Superior temporal gyrus (tissue), 1 donor: ENCODE measurements at regions not wholly inside any gene's neighbourhood (a gene's known extent, or its start where the extent isn't known, plus 50 kb on each side); places are given as distances from the start of the nearest gene placed in this dataset.

Source experiments
- DNase-seq: peaks from one replicate; pipeline ENCODE4 v3.0.0-alpha.2; 2016; ENCODE audit errors: extremely low spot score

DNA sequence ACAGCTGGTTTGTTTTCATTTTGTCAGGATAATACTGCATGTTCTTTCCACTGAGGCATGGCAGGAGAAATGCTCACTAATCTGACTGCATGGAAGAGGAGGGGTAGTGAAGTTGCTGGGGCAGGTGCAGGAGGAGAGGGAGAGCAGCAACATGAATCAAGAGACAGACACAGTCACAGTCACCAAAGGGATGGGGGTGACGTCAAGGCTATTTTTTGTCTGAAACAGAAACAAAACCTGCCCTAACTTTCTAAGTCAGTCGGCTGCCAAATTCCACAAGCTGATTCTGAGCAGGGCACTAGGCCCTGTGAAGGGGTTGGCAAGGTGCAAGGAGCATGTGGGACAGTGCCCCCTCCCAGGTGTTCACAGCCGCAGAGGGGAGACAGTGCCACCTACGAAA lies 186.6 kb upstream of the NSMCE3 start:
- DNase-seq: no peak

DNA sequence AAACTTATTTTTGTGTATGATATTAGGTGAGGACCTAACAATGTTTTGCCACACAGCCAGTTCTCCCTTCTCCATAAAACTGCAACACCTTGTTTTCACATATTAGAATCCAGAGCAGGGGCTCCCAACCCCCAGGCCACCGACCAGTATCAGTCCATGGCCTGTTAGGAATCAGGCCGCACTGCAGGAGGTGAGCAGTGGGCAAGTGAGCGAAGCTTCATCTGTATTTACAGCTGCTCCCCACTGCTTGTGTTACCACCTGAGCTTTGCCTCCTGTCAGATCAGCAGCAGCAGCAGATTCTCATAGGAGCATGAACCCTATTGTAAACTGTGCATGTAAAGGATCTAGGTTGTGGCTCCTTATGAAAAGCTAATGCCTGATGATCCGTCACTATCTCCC lies 185.9 kb upstream of the NSMCE3 start:
- DNase-seq: no peak

DNA sequence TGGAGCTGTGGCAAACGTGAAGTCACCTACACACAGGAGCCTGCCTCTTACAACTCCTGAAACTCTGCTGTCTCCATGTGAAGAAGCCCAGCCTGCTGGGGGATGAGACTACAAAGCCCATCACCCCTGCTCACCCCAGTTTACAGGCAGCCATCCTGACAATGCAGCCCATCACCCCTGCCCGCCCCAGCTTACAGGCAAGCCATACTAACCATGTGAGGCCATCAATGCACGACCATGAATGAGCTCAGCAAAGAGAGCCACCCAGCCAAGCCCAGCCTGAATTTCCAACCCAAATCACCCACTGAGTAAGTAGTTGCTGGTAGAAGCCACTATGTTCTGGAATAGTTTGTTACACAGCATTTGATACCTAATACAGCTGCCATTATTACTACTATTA lies 185.4 kb upstream of the NSMCE3 start:
- DNase-seq: no peak

DNA sequence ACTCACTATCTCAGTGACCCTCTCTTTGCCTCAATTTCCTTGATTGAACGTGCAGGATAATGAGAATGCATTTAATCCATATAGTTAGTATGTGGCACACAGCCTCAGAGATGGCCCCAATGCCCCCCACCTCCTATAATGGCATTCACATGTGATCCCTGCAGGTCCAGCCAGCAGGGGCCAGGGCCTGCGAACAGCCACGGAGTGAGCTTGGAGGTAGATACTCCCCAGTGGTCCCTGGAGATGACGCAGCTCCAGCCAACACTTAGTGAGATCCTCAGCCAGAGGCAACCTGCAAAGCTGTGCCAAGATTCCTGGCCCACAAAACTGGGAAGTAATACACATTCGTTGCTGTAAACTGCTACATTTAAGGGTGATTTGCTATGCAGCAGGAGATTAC lies 184.9 kb upstream of the NSMCE3 start:
- DNase-seq: no peak

DNA sequence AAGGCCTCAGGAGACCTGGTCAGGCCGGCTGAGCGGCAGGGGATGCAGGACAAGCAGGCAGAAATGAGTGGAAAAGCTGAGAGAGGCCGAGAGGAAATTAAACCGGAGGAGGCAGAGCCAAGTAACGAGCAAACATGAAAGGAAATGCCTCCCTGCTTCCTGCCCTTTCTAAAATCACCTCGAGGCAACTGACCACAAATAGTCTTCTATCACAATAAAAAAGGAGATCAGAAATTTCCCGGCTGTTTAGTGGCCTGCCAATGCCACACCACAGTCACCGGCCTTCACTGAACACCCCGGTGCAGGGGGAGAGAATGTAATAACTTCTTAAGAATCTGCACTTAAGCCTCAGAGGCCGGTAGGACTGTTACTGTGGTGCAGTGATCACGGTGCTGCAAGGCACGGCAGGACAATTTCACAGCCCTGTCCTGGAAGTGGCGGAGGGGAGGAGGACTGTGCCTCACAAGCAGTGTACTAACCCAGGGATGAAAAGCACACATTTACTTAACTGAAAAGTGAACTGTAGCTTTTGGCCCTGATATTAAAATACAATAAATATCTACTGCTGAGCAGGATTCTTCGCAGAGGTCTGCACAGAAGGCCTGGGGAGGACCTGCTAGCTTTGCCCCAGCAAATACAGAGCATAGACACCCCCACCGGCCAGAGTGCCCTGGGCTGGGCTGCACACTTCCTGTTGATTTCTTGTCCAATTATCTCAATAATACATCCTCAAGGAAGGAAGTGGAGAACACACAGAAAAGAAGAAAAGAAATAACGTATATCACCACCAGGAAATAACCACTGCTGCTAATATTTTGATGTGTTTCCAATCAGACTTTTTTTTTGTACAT lies 183.5 kb upstream of the NSMCE3 start:
- DNase-seq: no peak

DNA sequence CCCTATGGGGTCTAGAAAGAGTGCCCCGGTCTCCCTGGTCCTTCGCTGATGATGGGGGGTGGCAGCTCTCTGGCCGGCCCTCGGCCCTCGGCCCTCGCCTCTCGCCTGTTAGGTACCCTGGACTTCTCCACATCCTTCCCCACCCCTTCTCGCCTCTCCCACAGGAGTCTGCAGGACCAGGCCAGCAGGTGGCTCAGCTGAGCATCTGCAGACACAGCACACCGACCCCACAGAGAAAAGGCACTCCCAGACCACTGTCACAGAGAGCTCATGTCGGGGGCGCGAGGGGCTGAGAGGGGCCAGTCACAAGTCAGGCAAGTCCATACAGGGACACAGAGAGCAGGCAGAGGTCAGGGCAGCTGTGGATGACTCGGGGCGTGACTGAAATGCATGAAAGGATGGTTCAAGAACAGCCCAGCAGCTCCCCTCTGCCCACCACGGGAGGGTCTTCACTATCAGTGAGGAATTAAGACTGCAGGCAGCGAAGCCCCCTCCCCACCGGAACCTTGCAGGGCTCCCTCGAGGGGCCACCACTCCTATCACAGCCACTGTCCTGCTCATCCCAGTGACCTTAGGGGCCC lies 181.7 kb upstream of the NSMCE3 start:
- no peak for DNase-seq

DNA sequence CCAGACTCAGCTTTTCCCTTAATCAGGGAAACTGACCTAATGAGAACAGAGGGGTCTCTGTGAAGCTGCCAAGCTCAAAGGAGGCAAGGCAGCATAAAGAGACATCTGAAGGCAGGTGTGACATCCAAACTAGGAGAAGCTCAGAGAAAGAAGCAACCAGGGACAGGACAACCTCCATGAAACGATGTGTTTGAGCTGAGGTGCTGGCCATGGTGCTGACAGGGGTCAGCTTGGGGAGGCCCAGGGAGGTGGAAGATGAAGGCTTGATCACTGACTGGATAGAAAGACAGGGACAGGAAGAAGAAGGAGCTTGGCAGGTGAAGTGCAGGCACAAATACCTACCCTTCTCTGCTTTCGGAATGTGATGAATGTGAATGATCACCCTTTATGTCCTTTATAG lies 179.5 kb upstream of the NSMCE3 start:
- no peak for DNase-seq

DNA sequence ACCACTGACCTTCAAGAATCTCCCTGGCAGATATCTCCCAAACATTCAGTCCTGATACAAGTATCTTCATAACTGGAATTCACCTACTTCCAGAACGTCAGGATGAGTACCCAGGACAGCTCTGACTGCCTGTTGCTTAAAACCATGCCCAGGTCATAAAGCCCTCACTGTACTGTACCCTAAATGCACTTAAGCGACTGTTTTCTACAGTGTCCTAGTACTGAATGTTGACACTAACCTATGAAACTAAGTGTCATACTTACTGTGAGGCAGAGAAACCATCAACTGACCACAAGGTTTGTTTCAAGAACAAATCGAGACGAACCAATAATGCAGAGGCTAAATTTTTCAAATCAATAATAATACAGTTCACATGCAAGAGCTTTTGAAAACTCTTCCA lies 178.7 kb upstream of the NSMCE3 start:
- no peak for DNase-seq

DNA sequence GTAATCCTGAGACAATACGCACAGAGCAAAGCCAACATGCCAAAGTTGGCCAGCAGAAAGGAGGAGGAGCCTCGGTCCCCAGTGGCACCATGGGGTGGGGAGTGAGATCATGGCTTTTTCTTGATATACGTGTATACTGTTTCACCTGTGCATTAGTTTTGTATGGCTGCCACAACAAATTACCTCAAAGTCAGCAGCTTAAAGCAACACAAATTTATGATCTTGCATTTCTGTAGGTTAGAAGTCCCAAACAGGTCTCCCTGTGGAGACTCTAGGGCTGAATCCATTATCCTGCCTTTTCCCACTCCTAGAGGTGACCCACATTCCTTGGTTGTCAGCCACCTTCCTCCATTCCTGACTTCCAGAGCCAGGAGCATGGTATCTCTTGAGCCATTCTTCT lies 176.9 kb upstream of the NSMCE3 start:
- no peak for DNase-seq

DNA sequence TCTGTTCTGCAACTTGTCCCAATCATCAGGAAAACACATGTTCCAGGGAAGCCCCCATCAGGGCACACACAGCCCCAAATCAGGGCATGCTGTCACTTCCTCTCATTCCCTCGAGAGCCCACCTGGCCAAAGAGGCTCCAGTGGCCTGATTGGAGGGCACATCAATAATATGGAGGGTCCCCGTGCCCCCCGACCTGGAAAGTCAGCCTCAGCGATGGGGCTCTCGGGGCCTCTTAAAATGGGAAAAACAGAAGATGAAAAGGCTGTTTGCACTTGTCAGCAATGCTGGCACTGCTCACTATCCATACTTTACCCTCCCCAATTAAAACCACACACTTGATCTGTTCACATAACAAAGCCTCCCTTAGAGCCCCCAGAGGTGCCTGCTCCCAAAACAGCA lies 172.9 kb upstream of the NSMCE3 start:
- no peak for DNase-seq

DNA sequence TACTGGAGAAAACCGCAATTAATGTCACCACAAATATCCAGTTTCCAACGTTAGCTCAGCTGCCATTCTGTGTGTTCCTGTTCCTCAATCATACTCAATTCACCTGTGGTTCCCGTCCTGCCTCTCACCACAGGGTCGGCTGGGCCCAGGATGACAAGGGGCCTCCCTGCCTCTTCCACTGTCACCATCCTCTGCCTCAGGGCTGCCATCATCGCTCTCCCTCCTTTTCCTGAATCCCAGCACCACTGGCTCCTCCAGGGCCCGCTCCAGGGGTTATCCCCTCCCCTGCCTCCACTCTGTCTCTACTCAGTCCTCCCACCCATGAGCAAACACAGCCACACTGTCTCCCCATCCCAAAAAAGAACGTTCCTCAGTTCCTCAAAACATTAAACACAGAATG lies 170.9 kb upstream of the NSMCE3 start:
- no peak for DNase-seq

DNA sequence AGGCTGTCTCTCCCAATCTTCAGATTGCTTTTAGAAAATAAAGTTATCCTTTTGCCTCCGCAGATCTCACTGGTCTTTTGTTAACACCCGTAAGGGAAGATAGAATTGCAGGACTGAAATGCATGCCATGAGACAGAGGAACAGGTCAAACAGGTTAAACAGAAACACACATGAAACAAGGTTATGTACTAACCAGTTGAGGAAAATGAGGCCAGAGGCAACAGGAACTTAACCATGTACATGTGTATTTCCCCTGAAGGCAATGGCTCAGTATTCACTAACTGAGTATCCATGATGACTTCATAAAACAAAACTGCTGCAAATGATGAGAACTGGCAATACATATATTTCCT lies 169.1 kb upstream of the NSMCE3 start:
- DNase-seq: no peak

DNA sequence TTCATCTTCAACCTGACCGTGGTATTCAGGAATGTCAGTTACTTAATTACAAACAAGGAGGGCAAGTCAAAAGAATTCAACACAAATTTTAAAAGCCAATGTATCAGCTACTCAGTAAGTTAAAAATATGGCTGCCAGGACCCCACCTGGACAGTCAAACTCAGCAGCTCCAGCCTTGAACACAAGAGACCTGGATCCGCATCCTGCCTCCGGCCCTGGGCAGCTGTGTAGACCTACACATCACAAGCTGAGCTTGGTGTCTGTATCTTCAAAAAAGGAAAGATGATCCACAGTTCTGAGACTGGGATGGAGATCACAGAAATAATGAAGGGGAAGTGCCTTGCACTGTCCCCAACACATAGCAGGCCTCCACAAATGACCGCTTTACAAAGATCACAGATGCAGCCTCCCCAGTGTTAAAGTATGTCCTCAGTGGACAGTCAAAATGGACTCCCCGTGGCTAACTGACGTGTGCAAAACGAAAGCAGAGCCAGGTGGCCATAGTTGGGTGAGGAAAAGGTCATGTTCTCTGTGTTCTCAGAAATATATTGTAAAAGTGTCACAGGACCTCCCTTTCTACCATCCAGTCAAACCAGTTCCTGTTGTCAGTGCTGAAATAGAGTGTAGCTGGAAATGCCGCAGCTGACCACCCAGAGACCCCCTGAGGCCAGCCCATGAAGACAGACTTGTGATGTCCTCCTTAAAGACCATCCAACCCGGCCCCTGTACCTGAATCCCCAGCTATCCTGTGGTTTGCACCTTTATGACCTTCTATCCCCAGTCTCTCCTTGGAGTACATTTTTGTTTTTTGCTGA lies 168.5 kb upstream of the NSMCE3 start:
- DNase-seq: no peak

DNA sequence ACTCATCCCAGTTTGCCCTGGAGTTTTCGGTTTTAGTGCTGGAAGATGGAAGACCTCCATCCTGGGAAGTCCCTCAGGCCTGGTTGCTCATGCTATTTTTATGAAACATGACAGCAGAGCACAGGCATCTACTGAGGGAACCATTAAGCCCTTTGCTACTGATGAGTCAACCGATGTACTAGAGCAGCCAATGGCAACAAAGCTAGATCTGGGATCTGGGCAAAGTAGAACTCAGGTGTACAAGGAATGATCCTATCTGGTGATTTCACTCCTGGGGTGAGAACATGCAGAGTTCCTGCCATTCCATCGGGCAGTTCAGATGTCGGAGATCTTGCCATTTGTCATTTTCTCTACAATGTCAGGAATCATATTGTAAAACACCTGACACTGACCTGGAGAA lies 166.2 kb upstream of the NSMCE3 start:
- DNase-seq: no peak

DNA sequence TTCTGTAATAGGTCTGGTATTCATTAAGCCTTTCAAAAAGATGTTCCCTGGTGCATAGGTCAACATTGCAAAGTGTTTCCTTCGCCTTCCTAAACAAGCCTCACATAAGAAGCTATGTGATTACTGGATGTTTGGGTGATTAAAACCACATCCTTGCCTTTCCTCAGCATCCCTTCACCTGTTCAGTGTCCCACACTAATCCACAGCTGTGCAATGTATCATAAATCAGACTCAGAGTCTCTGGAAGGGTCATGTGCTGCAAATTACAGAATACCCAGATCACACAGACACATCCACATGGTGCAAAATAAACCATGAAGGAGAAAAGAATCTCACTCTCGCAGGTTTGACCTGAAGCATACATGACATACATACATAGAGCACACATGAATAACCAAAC lies 164.7 kb upstream of the NSMCE3 start:
- DNase-seq: no peak

DNA sequence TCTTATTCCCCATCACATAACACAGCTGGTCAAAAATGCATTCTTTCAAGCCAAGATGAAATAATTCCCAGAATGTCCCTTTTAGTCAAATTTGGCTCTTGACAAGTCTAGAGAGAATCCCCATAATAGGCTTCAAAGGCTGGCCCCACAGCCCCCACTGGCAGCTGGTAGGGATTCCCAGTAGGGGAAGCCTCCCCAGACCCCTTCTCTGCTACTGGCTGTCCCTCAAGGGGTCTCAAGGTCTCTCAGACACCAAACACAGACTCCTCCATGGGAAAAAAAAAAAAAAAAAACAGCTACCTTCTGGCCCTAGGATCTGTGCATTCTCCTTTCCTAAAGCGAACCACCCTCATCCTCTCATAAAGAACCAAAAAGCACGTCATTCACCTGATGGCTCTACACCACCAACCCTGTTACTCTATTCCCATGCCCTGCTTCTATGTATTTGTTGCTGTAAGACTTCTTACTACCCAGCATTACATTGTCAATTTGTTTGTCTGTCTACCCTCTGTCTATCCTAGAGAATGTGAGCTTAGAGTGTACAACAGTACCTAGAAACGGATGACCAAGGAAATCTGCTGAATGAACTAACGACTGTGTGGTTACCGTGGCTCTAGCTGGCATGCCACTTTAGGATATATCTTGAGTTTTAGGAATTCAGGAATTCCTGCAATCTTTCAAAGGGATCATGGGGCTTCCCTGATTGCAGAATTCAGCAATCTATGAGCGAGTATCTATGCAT lies 164.1 kb upstream of the NSMCE3 start:
- DNase-seq: no peak

DNA sequence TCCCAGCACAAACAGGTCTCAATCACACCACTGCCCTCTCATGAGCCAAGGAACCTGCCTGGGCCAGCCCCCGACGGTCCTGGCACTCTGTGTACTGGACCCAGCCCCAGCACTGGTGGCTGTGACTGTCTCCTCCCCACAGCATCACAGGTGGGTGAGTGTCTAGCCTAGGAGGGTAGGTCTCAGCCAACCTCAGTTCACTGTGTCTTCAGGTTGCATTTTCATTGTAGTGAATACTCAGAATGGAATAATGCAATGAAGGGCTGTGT lies 163.4 kb upstream of the NSMCE3 start:
- no peak for DNase-seq

DNA sequence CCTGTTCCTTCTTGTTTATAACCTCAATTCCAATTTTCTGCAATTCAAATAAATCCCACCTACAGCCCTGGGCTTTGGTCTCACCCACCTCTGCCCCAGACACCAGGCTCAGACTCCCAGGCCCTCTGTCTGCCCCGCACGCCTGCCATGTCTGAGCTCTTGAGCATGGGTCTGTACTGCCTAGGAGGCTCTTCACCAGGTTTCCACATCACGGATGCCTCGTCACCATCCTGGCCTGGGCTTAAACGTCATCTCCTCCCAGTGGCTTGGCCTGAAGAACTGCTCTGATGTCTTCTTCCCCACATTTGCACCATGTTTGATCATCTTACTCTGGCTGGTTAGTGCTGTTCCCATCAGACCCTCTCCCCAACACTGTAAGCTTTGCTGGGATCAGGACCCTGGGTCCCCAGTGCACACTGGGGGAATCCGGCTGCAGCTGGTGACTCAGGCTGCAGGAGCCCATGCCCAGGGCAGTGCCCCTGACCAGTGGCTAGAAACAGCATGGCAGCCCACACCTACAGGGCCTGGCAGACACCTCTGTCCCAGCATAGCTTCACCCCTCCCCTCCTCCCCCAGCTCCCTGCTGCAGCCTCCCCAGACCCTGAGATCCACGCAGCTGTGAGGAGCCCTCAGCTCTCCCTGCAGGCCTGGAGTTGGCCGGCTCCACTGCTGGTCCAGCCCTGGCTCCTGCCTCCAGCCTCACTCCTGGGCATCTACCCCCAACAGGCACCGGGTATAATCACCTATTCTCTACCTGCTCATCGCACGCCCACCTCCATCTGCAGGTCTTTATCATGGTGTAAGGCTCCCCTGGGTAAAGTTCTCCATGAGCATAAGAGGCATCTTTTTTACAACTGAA lies 162.8 kb upstream of the NSMCE3 start:
- no peak for DNase-seq

DNA sequence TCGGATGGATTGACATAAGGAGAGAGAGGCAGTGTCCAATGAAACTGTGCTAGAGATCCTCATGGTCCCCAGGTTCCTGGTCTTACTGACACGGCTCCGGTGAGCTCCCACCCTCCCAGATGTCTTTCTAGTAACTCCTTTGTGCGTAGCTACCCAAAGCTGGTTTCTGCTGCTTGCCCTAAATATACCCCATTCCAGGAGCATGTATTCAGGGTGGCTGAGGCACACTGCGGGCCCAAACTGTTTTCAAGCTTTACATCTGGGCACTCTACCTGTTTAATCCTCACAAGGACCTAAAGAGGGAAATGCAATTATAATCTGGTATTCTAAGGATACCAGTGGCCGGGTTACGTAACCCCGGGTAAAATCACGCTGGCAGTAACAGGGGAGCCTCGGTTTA lies 161.2 kb upstream of the NSMCE3 start:
- DNase-seq: no peak

DNA sequence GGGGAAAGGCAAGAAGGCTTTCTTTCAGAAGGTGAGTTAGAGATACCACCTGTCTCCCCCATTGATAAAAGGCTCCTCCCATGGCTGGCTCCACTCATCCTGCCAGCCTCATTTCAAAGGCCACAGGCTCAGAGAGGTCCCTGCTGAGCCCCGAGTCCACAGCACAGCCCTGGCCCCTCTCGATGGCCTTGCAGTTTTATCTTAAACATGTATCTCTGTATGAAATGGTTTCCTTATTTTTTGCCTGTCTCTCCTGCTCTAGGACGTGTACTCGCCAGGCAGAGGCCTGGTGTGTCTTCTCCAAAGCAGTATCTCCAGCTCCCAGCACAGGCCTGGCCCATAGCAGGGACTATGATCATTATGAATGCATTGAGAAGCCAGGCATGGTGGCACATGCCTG lies 160.5 kb upstream of the NSMCE3 start:
- DNase-seq: no peak

DNA sequence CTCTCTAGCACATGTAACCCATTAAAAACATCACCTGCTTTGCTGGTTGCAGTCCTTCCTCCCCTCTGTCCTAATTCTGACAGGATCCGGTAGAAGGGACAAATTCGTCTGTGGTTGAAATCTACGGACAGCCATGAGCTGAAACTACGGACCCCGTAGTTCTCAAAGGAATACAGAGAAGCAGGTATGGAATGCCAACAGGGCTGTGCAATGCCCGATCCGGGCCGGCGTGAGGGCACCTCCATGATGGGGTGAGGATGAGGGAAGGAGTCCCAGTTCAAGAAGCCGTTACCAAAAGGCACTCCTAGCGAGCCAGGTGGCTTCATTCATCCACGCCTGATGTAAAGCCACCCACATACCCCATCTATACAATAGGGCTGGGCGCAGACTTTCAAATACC lies 160.0 kb upstream of the NSMCE3 start:
- no peak for DNase-seq
